GM19099 (cell line): ENCODE measurements at regions not wholly inside any gene's neighbourhood (a gene's known extent, or its start where the extent isn't known, plus 50 kb on each side); places are given as distances from the start of the nearest gene placed in this dataset.

Experiments
- POLR2A ChIP-seq: IDR thresholded peaks from 3 replicates; pipeline ENCODE4 v1.6.1; 2011; ENCODE audit warnings: low read depth; ENCODE audit not compliant: insufficient read length; ENCODE audit errors: extremely low read depth

- TF ChIP-seq POLR2A, result no peak
Observed at GRCh38 chr12:107992029-107992428, 137.1 kb upstream of the WSCD2 start.

- no peak for TF ChIP-seq POLR2A
Observed at GRCh38 chr12:107992870-107993451, 136.1 kb upstream of the WSCD2 start.

GRCh38 chr12:107998863-107999262 is 130.2 kb upstream of the WSCD2 start:
- TF ChIP-seq POLR2A, result no peak

GRCh38 chr12:108000111-108000510 is 129.0 kb upstream of the WSCD2 start:
- TF ChIP-seq POLR2A, result no peak

- no peak for TF ChIP-seq POLR2A
Observed at GRCh38 chr12:108004319-108004718, 124.8 kb upstream of the WSCD2 start.

- no peak for TF ChIP-seq POLR2A
Observed at GRCh38 chr12:108008163-108008905, 120.8 kb upstream of the WSCD2 start.

- no peak for TF ChIP-seq POLR2A
Observed at GRCh38 chr12:108009442-108010070, 119.5 kb upstream of the WSCD2 start.

GRCh38 chr12:108016022-108016564 is 113.0 kb upstream of the WSCD2 start:
- TF ChIP-seq POLR2A, result no peak

GRCh38 chr12:108017472-108018057 is 111.5 kb upstream of the WSCD2 start:
- no peak for TF ChIP-seq POLR2A

- no peak for TF ChIP-seq POLR2A
Observed at GRCh38 chr12:108019862-108020261, 109.2 kb upstream of the WSCD2 start.

- no peak for TF ChIP-seq POLR2A
Observed at GRCh38 chr12:108021141-108021540, 107.9 kb upstream of the WSCD2 start.

- no peak for TF ChIP-seq POLR2A
Observed at GRCh38 chr12:108021949-108022522, 107.1 kb upstream of the WSCD2 start.

- no peak for TF ChIP-seq POLR2A
Observed at GRCh38 chr12:108029051-108029835, 99.8 kb upstream of the WSCD2 start.

- TF ChIP-seq POLR2A, result no peak
Observed at GRCh38 chr12:108033090-108033489, 96.0 kb upstream of the WSCD2 start.
